ENCODE measurements at regions not wholly inside any gene's neighbourhood (a gene's known extent, or its start where the extent isn't known, plus 50 kb on each side); places are given as distances from the start of the nearest gene placed in this dataset.

DNA sequence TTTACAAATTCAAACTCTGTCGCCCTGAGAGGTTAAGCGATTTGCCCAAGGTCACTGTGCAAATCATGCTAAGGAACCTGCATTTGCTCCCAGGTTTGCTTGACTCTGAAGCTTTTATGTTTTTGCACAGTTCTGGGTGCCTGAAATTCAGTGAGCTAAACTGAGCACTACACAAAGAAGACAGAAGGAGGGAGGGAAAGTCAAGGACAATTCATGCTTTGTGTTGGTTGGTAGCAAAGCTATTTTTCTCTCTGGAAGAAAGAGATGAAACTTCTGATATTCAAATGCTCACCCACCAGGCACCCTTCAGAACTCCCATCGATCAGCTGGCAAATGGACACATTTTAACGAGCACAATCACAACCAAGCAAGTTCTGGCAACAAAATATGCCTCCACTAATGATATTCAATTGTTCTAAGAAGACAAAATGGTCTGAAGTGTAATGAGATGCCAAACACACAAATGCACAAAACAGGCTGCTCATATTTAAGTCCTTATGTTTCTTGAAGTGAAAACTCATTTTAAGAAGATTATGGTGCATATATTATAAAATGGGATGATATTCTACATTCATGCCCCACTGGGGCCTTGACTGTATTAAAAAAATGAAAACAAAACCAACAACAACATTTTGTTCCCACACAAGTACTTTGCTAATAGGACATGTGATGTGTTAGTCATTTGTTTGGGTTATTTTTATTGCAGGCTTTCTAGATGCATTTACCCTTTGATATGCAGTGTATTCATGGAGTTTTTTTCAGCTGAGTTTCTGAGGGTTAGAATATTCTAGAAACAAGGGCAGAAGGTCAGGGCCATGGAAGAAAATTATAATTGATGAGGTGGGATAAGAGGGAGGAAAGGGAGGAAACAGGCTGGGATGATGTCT, 445.6 kb upstream of the CELF4 start:
- POLR2A ChIA-PET, result no interaction called here
- CTCF ChIA-PET, result no interaction called here

DNA sequence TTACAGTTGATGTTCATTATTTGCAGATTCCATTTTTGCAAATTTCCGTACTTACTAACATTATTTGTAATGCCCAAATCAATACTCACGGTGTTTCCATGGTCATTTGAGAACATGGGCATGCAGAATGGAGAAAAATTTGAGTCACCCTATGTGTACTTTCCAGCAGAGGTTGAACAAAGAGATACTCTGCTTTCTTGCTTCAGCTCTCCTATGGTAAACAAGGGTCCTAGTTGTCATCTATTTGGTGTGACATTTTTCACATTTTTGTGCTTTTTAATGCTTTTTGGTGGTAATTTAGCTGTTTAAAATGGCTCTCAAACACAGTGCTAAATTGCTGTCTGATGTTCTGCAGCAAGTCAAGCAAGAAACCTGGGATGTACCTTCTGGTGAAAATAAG, 444.4 kb upstream of the CELF4 start:
- ChIA-PET CTCF (no interaction called here), POLR2A (no interaction called here)

DNA sequence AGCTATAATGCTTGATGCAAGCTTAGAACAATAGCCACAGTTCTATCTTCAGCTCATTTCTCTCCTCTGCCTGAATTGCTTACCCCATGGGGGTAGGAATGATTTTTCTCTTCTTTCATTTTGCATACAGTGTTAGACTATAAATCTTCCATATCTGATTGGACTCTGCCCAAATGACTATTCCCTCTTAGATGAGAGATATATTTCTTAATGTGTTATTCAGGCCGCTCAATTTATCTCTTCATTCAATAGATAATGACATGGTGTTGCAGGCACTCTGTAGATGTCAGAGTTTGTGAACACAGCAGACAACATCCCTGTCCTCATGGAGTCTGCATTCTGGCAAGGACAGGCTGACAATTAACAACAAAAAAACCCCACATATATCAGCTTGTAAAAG, 443.7 kb upstream of the CELF4 start:
- POLR2A ChIA-PET, result no interaction called here
- CTCF ChIA-PET, result no interaction called here

DNA sequence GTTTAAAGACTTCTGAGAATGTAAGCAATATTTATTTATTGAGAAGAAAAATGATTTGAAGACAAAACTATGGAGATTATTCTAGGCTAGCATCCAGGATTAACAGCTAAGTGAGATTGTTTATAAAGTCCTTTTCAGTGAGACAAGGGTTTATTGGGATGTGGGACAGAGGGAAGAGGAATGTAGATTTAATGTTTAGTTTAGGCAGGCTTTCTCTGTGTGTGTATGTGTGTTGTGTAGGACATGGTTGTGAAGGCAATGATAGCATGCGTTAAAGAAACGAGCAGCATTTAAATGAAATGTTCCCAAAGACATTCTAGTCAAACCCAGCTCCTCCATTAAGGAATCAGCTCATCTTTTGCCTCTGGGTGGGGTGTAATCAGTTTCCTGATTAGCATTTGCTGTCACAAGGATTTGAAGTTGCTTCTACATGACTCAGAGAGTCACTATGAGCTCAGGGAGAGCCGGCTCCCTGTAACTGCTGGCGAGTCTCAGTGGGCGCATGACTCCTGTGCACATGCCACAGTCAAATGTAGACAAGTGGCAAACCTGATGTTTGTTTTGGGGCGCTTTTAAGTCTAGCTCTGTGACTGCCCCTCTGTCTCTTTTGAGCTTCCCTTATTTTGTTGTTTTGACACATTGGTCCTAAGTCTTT, 442.2 kb upstream of the CELF4 start:
- ChIA-PET POLR2A (no interaction called here), CTCF (no interaction called here)

DNA sequence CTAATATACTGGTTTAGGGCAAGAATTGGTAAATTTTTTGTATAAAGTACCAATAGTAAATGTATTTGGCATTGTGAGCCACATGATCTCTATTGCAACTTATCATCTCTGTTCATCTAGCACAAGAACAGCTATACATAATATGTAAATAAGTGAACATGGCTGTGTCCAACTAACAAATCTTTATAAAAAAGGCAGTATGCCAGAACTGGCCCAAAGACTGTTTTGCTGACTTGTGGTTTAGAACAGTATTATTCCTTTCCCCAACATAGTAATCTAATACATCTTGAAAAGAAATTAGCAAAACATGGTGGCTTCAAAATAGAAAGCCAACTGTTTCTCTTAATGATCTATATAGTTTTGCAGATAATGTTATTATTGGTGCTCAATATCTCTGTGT, 441.4 kb upstream of the CELF4 start:
- ChIA-PET CTCF (no interaction called here), POLR2A (no interaction called here)

DNA sequence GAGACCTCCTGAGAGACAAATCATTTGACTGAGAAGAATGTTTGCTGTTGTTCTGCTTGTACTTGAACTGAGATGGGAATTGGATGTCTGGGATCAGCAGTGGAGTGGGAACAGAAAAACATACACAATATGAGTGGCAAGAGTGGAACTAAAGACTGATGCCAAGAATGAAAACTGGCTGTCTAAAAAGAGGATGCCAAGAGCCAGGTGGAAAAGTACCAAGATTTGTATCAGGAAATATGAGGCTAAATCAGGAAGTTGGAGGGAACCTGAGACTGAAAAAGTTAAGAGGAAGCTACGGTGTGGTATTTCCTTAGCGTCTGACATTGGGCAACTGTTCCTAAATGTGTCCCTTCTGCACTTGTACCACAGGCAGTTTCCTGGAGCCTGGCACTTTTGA, 440.9 kb upstream of the CELF4 start:
- POLR2A ChIA-PET, result no interaction called here
- CTCF ChIA-PET, result no interaction called here

DNA sequence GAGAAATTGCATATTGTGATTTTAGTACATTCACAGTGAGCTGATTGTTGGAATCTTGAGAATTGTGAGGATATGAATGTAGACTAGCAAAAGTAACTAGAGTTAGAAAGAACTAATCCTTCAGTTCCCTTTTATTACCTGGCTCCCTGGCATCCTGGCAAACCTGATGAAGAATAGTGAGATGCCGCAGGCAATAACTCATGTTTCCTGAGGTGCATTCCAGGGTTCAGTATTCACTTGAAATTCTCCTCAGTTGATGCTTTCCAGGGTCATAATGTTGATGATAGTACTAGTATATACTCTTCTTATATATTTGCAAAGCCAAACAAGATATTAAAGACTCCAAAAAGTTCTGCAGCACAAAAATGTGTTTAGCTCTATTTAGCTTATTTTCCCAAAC, 432.1 kb upstream of the CELF4 start:
- POLR2A ChIA-PET, result no interaction called here
- CTCF ChIA-PET, result no interaction called here

DNA sequence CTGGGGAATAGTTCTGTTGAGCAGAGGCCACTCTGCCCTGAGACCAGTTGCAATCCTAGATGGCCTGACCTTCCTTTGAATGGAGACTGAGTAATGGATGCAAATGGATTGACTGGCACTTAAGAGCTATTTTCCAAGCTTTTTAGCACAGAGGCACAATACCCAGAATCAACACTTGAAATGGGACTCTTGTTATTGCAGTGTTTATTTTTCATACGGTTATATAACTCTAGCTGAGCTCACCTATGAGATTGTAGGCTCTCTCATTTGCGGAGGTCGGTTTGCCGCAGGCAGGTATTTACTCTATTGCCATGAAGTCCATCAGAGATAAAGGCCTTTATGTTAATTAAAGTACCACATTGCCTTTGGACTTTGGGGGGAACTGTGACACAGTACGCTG, 422.3 kb upstream of the CELF4 start:
- CTCF ChIA-PET, result no interaction called here
- POLR2A ChIA-PET, result no interaction called here

DNA sequence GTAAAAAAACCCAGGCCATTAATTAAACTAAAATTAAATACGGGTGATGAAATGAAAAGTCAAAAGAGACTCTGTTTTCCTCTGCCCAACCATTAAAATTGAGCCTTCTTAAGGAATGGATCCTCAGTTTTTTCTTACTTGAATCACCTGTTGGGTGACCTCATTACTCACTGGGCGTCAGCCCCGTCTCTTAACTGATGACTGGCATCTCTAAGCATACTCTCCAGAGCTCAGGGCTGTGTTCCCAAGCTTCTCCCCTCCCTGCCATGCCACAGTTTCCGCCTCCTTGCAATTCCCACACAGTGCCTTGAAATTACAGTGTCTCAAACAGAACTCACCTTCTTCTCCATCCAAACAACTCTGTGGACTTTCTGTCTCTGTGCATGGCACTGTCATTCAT, 421.1 kb upstream of the CELF4 start:
- ChIA-PET POLR2A (no interaction called here), CTCF (no interaction called here)

DNA sequence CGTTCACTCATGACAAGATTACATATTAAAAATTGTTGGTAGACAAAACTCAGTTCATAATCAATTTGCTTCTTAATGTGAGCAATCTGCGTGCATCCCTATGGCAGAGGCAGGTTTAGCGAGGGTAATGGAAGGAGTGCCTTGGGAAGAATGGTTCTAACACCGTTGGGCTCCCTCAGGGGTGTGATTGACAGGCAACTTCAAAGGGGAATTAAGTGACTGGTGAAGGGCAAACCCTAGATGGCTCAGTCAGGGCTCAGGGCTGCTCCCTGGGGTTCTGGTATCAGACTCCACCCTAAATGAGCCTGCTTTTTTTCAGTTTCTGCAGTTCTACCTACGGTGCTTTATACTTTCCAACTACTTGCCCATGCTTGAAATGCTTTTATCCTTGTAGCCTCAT, 419.5 kb upstream of the CELF4 start:
- ChIA-PET CTCF (no interaction called here), POLR2A (no interaction called here)

DNA sequence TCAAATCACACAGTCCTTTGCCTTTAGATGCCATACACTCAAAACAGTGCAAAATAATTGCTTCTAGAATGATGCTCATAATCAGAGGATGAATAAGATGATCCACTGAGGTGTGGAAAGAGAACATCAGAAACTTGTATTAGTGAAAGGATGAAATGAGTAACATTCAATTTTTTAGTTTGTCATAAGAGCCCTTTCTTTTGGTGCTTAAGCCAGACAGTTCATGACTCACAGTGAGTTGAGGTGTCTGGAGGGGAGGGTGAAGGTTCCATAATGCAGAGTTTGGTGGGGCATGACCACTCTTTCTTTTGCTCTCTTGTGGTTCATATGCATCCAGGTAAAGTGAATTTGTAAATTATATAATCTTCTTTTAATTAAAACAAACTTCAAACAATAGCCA, 415.0 kb upstream of the CELF4 start:
- ChIA-PET POLR2A (no interaction called here), CTCF (no interaction called here)

DNA sequence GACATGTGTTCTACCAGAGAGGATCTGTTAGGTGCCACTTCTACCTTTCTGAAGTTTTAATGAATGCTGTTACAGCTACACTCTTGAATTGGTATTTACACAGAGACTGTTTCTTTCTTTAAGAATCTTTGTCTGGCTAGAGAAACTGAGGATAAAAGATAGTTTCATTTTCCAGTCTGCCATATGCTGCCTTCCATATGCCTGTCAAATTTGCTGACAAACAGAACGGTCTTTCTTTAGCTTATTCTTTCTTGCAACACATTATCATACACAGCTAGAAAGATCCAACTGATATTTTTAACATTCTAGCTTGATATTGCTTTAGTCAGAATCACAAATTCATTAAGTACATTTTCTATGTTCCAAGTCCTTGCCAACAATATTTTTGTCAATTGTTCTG, 409.8 kb upstream of the CELF4 start:
- ChIA-PET CTCF (no interaction called here), POLR2A (no interaction called here)

DNA sequence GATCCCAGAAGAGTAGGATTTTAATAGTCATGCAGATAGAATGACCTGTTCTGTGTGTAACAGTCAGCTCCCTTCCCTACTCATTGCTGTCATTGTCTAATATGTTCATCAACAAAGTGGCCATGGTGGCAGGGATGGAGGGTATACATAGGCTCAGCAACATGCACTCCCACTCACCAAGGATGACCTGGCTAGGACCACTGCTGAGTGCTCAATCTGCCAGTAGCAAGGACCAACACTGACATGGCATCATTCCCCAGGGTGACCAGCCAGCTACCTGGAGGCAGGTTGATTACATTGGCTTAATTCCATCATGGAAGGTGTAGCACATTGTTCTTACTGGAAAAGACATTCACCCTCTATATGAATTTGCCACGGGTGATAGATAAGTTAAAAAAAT, 401.7 kb upstream of the CELF4 start:
- CTCF ChIA-PET, result no interaction called here
- POLR2A ChIA-PET, result no interaction called here

DNA sequence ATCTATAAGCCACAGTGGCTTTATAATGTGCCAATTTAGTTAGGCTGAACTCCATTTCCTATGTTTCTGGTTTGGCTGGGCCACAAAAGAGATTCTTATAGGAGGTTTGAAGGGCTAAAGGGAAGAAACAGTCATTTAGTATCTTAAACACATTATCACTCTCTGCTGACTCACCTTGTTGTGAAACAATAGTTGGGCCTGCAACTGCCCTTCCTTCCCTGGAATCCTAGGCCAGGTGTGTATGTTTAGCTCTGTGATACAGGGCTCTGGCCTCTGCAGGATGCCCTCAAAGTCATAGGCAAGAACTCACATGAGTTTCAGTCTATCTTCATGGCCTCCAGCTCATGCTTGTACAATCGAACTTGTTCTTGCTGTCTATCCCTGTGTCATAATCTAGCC, 400.0 kb upstream of the CELF4 start:
- POLR2A ChIA-PET, result no interaction called here
- CTCF ChIA-PET, result no interaction called here

DNA sequence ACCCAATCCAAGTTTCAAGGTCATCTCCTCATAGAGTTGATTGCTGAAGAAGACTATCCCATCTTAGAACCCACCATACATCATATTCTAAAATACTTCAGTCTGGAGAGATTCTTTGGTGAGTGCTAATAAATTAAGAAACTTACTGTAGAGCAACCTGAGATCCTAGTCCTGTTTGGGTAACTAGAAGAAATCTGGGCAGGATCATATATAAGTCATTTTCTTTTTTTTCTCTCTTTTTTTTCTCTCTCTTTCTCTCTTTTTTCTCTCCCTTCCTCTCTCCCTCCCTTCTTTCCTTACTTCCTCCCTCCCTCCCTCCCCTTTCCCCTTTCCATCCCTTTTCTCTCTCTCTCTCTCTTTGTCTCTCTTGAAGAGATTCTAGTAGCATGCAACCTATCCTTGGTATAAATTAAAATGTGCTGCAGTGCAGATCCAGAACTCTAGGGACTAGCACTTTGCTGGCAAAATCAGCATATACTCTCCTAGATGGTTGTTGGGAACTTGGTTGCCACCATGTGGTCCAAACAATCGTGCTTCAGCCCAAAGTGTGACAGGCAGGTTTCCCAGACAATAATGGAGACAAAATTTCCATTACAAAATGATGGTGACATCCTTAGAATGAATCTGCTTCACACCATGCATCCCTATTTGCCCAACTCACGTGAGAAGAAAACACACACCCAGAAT, 399.4 kb upstream of the CELF4 start:
- CTCF ChIA-PET, result no interaction called here

DNA sequence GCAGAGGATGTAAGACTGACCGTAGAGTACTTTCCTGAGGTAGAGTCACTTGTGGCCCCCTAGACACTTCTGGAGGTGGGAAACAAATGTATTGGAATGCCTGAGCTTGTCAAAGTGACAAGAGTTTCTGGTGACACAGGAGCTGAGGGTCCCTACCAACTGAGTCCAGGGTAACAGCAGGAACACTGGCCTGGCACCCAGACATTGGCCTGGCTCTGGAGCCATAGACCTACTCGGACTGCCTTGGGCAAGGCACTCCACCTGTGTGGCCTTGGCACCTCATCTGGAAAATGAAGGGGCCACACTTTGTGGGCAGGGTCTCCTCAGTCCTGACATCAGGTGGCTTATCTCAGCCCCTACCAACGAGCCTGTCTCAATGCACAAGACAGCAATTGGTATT, 398.2 kb upstream of the CELF4 start:
- ChIA-PET CTCF (no interaction called here), POLR2A (no interaction called here)

More for the DNA sequence above, 399.4 kb upstream of the CELF4 start:
- POLR2A ChIA-PET, result no interaction called here

DNA sequence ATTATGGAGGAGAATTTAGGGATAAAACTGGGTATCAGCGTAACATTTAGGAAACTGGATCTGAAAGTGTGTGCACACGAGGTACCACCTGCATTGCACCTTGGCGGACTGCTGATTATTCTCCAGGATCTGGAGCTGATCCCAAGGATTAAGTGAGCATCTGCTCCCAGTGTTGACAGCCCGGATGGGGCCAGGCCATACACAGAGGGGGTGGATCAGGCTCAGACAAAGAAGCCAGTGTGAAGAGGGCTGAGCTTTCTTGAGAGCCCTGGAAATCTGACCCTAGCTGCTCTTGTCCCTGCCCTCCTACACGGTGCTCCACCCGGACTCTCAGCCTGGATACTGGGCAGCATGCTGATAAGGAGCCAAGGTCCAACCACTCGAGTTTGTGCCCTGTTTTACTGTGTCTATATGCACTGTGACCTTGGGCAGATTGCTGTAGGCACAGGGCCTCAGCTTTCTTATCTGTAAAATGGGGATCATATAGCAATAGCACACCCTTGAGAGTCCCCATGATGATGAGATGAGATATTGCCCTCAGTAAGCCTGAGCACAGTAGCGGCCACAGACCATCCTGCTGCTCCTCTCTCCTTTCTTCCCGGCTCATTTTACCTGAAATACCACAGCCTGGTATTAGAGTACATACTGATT, 396.8 kb upstream of the CELF4 start:
- CTCF ChIA-PET, result no interaction called here
- POLR2A ChIA-PET, result no interaction called here

DNA sequence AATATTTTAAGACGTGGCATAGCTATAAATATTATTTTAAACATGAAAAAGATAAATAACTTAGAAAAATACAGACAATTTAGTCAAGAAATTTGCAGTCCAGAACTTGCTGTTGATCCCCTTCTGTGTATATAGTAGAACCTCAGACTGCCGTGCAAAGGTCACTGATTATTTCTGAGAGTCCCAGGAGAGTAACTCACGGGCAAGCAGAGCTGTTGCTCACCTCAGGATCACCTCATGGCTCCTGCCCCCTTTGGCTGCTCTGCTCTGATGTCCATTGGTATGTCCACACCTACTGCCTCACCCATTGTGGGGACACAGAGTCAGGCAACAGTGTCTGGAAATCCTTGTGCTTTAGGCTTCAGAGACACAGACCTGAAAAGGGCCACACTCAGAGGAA, 392.9 kb upstream of the CELF4 start:
- ChIA-PET CTCF (no interaction called here), POLR2A (no interaction called here)

DNA sequence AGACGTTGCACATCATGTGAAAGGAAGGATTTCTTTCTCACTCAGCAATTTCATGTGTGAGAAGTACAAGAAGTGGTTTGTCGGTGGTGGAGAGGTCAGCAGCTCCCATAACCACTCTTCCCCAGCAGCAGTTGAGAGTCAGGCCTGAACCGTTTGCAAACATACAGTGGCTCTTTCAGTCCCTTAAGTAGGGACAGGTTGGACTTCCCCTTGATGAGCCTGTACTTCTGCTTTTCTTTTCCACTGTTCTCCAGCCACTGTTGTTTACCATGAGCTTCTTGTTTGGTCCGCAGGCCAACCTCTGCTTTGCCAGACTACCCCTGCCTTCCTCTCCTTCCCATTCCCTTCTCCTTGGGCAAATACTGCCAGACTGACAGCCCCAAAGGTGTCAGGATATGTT, 391.3 kb upstream of the CELF4 start:
- CTCF ChIA-PET, result no interaction called here
- POLR2A ChIA-PET, result no interaction called here

DNA sequence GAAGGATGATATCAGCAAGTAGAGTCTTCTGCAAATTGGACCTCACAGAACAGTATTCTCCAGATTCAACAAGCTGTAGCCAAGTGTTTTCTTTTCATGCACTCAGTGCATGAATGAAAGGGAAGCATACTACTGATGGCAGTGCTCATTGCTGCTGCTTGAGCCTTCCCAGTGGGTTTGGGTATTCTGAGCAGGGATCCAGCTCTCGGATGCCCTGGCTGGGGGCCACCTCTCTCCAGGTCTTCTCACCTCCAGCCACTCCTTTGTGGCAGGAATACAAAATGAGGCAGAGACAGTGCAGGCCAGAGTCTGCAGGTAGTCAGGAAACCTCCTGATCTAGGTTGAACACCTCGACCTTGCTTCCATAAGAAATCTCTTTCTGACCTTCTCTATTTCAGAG, 390.4 kb upstream of the CELF4 start:
- CTCF ChIA-PET, result no interaction called here
- POLR2A ChIA-PET, result no interaction called here

DNA sequence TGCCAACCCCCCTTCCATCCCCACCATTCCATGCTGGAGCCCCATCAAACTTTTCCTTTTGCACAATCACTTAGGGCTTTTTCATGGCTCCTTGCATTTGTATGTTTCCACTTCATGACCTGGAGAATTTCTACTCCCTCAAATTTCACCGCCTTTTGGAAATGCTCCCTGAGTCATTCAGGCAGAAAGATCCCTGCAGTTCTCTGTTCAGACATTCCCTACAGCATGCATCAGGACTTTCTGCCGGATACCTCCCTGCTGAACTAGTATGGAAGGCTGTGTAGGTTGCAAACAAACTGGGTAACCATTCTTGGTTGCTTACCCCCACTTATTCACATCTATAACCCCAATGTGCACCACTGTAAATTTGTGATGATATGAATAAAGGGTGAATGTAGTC, 389.6 kb upstream of the CELF4 start:
- CTCF ChIA-PET, result no interaction called here
- POLR2A ChIA-PET, result no interaction called here

Data from activated CD8-positive, alpha-beta memory T cell treated with anti-CD3 and anti-CD28 coated beads for 36 hours (primary cell).